Astrocyte (in vitro differentiated cells and primary cell): ENCODE measurements at regions not wholly inside any gene's neighbourhood (a gene's known extent, or its start where the extent isn't known, plus 50 kb on each side); places are given as distances from the start of the nearest gene placed in this dataset.

ENCODE experiments used
- EZH2 ChIP-seq: IDR thresholded peaks from 2 replicates; pipeline ENCODE4 v1.6.1; 2012; ENCODE audit warnings: mild to moderate bottlenecking, low read length, inconsistent platforms; ENCODE audit not compliant: insufficient read depth
- TF ChIP-seq, protein P1 (sequence below): IDR thresholded peaks from 2 replicates; pipeline ENCODE4 v1.5.1; 2011; ENCODE audit warnings: low read depth, mild to moderate bottlenecking, inconsistent platforms, low read length, moderate library complexity; ENCODE audit not compliant: insufficient read depth

DNA sequence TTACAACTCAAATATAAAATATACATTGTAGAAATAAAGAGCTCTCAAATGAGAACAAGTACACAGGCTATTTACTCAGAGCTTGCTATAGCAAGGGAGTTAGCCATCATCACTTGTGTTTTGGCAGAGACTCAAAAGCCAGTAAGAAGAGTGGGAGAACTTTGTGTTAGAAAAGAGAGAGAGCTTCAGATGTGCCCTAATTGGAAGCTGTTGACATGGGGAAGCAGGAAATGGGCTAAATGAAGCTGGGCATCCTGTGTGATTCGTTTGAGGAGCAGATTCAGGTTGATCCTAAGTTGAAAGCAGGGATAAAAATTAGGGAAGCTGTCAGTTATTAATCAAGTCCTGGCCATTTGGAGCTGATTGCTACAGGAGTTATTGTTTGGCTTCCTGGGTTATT is 207.4 kb upstream of the MAOA start:
- TF ChIP-seq, protein P1, sequence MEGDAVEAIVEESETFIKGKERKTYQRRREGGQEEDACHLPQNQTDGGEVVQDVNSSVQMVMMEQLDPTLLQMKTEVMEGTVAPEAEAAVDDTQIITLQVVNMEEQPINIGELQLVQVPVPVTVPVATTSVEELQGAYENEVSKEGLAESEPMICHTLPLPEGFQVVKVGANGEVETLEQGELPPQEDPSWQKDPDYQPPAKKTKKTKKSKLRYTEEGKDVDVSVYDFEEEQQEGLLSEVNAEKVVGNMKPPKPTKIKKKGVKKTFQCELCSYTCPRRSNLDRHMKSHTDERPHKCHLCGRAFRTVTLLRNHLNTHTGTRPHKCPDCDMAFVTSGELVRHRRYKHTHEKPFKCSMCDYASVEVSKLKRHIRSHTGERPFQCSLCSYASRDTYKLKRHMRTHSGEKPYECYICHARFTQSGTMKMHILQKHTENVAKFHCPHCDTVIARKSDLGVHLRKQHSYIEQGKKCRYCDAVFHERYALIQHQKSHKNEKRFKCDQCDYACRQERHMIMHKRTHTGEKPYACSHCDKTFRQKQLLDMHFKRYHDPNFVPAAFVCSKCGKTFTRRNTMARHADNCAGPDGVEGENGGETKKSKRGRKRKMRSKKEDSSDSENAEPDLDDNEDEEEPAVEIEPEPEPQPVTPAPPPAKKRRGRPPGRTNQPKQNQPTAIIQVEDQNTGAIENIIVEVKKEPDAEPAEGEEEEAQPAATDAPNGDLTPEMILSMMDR, result no peak
- TF ChIP-seq EZH2, result no peak
